ENCODE measurements at regions not wholly inside any gene's neighbourhood (a gene's known extent, or its start where the extent isn't known, plus 50 kb on each side); places are given as distances from the start of the nearest gene placed in this dataset.

DNA sequence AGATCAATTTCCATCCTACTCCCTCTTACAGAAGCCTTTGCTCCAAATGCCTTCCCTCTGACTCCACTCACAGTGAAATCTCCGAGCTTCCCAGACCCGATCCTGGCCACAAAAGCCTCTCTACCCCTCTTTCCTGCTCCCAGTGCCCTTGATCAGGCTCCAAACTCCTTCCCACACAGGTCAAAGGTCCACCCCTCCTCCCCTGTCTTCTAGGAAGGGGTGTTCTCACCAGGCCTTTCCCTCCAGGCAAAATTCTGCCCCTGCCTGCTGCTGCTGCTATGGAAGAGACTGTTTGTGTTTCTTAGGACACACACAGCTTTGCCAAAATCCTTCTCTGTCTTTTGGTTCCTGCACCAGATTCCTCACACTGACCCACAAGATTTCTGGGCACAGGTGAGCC is 85.8 kb upstream of the ALDH1A1 start:
- TF ChIP-seq, protein P1, sequence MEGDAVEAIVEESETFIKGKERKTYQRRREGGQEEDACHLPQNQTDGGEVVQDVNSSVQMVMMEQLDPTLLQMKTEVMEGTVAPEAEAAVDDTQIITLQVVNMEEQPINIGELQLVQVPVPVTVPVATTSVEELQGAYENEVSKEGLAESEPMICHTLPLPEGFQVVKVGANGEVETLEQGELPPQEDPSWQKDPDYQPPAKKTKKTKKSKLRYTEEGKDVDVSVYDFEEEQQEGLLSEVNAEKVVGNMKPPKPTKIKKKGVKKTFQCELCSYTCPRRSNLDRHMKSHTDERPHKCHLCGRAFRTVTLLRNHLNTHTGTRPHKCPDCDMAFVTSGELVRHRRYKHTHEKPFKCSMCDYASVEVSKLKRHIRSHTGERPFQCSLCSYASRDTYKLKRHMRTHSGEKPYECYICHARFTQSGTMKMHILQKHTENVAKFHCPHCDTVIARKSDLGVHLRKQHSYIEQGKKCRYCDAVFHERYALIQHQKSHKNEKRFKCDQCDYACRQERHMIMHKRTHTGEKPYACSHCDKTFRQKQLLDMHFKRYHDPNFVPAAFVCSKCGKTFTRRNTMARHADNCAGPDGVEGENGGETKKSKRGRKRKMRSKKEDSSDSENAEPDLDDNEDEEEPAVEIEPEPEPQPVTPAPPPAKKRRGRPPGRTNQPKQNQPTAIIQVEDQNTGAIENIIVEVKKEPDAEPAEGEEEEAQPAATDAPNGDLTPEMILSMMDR (IDR thresholded peaks at IDR 0.05) = no peak
- TF ChIP-seq POLR2A (IDR thresholded peaks at IDR 0.05) = no peak
- peak; percentile 51 for TF ChIP-seq EP300 (IDR thresholded peaks at IDR 0.05)

All from ovary (tissue), 3 donors.